NCI-H774 (cell line): ENCODE measurements at regions not wholly inside any gene's neighbourhood (a gene's known extent, or its start where the extent isn't known, plus 50 kb on each side); places are given as distances from the start of the nearest gene placed in this dataset.

Experiments used
- DNase-seq: peaks from one replicate; lab custom pipeline; 2025; lab: John Stamatoyannopoulos, UW

DNA sequence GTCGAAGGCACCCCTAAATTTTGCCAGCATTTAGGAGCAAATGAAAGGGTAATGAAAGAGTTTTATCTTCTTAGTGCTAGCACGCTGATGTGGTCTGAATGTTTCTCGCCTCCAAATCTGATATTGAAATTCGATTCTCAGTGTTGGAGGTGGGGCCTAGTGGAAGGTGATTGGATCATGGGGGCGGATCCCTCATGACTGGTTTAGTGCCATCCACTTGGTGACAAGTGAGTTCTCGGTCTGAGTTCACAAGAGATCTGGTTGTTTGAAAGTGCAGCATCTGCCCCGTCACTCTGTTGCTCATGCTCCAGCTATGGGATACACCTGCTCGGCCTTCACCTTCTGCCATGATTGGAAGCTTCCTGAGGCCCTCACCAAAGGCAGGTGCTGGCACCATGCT, 75.1 kb upstream of the ZBTB40 start:
- no peak for DNase-seq

DNA sequence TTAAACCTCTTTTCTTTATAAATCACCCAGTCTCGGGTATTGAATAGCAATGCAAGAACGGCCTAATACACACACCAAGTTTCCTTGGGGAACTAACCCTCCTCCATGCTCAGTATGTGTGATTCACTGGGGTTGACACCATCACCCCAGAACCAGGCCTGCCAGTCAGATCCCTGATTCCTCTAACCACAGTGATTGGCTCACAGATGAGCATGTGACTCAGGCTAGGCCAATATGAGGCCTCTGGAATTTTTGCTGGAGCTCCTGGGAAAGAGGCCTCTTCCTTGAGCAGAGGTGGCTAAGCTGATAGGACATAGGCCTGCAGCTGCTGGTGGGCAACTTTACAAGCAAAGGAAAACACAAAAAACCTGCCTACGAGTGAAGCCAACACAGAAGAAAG, 74.7 kb upstream of the ZBTB40 start:
- no peak for DNase-seq

DNA sequence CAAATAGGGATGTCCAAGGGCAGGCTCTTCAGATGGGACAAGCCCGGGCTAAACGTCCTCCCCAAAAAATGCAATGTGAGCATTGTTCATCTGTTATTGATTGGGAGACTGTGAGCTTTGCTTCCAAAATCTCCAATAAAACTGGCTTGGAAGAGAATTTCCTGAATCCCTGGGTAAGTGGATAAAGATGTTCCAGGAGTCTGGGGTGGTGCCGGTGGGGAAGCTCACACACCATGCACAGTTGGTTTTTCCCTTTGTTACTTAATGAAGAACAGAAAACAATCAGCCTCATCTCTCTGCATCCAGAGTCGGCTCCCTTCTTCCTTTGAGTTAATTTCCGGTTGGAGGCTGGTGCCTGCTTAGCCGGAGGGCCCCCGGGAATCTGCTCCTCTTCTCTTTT, 72.1 kb upstream of the ZBTB40 start:
- DNase-seq = no peak

DNA sequence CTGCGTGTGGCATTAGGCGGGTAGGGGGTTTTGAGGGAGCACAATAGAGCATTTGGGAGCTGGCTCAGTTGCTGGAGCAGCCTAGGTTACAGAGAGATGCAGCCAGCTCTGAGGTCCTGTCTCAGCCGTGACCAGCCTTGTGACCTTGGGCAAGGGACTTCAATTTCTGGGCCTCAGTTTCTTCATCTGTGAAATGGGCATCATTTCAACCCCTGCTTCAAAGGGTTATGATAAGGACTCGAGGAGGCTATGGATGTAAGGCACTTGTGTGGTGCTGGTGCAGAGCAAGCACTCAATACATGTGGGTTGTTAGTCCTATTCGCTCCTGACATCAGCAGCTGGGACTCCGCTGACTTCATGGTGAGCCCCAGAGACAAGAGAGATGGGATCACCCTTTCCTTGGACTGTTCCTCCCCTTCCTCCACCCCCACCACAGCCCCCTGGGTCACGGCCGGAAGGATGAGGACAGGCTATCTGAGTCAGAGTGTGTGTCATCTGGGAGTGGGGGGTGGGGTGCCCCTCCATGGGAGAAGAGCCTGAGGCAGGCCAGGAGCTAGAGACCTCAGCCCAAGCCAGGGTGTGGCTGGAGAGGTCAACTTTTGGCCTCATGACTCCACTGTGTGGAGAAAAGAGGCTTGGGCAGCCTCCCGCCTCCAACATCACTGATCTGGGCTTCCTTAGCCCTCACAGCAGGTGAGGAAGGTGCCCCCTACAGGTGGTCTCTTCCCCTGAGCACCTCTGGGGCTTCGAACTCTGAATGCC, 71.4 kb upstream of the ZBTB40 start:
- no peak for DNase-seq

DNA sequence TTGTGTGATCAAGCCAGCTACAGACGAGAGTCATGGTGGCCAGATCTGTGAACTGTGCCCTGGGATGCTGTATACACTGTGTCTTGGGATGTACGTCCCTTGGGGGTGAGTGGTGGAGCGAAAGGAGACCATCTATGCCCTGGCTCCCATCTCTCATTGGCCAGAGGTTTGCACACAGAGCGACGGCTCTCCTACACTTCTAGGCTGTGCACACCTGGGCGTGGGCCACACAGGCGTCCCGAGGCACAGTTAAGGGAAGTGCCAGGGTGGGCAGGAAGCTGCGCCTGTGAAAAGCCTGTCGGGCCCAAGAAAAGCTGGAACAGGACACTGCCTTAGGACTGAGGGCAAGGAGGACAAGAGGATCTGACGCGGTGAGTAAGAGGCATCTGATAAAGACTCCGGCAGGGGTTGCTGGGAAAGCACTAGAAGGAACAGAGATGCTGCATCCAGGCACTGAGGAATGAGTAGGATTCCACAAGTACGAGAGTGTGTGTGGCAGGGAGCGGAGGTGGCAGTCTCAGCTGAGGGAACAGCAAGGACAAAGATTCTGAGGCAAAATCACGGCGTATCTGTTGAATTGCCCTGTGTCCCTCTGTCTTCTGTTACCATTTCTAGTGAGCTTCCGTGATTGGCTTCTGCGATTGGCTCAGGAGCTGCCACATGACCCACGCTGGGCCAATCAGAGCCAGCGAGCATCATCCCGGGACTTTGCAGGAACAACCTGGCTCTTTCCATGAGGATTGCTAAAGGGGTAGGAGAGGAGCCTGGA, 67.9 kb upstream of the ZBTB40 start:
- DNase-seq = no peak

DNA sequence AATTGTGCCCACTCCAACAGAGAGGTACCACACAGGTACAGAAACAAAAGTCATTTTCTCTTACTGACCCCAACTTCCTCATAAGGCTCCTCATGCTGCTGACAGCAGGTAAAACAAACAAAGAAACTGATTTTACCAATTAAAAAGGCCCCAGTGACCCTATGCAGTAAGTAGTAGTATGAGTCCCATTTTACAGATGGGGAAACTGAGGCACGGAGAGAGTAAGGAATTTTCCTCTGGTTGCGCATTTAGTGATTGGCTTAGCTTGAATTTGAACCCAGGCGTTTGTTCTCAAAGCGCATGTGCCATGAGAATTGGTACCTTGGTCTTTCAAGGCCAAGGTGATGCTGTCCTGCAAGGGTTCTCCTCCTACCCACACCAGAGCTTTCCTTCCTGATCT, 66.1 kb upstream of the ZBTB40 start:
- no peak for DNase-seq

DNA sequence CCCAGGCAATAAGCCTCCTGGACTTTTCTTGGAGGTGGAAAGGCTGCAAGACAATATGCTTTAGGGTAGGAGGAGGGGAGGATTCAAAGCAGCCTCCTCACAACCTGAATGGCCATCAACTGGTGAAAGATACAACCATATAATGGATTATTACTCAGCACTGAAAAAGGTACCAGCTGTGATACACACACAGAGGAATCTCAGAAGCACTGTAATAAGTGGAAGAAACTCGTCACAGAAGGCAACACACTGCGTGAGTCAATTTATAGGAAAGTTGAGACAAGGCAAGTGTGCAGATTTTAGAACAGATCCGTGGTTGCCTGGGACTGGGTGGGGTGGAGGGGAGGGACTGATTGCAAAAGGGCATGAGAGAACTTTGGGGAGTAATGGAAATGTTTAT, 64.9 kb upstream of the ZBTB40 start:
- DNase-seq = no peak

DNA sequence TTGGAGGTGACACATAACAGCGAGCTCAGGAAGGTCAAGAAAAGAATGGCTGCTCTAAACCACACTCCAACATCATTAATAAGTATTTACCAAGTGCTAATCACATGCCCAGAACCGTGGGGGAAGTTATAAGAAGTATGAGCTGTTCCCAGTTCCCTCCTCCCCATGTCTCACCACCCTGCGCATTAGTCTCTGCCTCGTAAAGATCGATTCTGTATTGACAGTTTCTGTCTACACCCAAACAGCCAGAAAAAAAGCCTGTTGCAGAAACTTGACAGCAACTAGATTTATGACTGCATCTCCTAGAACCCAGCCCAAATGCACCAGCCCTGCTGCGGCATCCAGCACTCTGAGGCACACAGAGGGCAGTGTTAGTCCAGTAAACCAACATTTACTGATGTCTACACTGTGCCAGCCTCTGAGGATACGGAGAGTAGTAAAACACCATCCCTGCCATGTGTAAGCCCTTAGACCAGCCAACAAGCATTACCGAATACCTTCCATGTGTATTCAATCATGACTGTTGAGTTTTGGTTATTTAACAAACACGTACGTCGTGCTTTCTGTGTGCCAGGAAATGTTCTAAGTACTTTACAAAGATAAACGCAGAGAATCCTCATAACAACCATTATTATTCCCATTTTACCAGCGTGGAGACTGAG, 63.6 kb upstream of the ZBTB40 start:
- no peak for DNase-seq

DNA sequence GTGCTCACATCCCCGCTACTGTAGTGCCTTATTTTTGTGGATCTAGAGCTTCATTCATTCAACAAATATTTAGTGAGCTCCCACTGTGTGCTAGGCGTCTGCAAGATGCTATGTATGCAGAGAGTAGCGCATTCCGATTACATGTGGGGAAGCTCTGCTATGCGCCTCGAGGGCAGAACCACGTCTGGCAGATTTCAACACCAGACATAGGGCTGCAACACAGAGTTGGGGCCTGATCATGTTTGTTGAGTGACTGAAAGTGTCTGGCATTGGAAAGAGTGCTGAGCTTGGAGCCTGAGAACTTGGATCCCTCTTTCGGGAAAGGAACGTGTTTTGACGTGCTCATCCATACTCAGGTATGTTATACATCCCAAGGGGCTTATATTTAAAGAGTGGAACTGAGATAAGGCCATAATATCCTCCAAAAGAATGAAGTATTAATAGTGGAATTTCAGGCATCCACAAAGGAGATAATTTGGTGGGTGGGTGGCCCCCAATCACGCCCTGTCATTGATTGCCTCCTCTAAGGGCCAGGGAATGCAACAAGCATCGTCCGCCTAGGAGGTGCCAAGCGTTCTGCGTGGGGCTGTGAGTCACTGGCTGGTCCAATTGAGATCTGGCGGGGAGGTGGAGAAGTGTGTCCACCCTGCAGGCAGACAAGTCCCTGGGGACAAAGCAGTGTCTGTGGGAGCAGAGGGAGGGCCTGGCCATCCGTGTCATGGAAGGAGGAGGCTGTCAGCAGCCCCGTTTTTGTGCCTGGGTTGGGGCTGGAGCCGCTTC, 62.8 kb upstream of the ZBTB40 start:
- DNase-seq = no peak

DNA sequence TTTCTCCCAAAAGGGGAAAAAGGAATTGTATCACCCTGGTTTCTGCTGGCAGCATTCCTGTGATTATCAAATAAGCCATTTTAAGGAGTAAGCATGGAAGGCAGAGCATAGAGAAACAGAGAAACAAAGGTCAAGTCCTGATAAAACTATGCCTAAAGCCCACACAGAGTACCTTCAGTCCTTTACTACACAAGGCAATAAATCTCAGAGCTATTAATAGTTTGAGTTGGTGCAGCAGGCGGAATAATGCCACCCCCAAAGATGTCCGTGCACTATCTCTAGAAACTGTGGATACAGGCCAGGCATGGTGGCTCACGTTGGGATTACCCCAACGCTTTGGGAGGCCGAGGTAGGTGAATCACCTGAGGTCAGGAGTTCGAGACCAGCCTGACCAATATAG, 58.1 kb upstream of the ZBTB40 start:
- no peak for DNase-seq

DNA sequence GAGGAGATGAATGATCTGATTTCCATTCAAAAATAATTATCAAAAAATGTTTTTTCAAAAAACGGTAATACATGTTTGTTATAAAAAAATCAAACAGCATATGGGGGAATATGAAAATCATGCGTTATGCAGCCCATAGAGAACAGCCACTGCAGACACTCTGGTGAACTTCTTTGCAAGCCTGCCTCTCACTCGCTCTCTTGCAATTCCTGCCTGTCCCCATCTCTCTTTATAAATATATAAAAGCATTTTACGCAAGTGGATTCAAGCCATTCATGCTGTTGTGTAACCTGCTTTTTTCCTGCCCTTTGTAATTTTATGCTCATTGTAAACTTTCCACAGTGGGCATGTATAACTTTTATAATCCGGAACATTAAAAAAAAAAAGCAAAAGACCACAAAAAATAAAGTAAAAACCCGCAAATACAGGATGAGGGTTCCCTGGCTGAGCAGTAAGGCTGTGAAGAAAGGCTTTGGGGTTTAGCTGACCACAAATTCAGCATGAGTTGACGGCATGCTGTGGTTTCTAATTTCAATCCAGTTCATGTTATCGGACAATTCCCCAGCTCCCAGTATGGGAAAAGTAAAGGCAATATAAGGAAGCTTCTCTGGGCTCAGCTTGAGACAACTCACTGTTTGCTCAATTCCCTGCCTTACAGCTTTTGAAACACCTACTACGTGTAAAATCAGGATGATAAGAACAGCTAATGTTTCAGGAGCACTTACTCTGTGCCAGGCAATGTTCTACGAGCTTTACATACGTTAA, 52.8 kb upstream of the ZBTB40 start:
- no peak for DNase-seq

DNA sequence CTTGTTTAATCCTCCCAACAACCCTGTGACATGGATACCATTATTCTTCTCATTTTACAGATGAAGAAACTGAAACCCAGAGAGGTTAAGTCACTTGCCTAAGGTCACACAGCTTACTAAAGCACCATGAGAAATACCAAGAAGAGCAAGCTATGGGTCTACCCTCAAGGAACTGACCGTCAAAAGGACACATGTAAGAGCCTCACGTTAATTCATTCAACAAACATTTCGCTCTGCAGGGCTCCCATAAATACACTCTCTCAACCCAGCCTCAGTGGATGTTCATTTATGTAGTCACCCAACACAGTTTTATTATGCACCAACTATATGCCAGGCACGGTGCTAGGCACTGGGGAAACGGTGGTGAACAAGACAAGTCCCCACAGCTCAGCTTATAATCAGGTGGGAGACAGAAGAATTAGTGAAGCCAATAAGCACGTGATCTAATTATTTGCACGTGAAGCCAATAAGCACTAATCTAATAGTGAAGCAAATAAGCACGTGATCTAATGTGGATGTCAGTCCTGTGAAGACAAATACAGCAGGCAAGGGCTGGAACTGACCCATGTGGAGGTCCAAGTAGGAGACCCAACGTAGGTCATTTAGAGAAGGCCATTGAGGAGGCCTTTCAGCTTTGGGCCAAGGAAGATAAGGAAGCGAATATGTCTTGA, 52.1 kb upstream of the ZBTB40 start:
- no peak for DNase-seq
